ENCODE measurements at regions not wholly inside any gene's neighbourhood (a gene's known extent, or its start where the extent isn't known, plus 50 kb on each side); places are given as distances from the start of the nearest gene placed in this dataset.

DNA sequence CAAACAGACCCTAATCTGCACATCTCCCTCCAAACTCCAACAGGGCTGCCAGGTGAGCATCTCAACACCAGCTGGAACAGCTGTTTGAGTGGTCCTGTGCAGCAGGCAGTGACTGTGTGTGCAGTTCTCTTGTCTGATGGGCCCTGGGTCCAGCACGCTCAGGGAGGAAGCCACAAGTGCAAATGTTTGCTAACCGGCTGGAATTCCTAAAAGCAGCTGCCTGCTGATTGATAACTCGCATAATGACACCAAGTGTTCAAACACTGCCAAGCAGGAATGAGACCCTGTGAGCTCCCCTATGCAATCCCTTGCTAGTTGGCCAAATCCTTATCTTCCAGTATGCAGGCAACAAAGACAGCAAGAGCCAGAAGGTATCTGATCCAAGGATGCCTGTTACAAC is 650.6 kb downstream of the CBLN4 start:
- TF ChIP-seq, protein P1, sequence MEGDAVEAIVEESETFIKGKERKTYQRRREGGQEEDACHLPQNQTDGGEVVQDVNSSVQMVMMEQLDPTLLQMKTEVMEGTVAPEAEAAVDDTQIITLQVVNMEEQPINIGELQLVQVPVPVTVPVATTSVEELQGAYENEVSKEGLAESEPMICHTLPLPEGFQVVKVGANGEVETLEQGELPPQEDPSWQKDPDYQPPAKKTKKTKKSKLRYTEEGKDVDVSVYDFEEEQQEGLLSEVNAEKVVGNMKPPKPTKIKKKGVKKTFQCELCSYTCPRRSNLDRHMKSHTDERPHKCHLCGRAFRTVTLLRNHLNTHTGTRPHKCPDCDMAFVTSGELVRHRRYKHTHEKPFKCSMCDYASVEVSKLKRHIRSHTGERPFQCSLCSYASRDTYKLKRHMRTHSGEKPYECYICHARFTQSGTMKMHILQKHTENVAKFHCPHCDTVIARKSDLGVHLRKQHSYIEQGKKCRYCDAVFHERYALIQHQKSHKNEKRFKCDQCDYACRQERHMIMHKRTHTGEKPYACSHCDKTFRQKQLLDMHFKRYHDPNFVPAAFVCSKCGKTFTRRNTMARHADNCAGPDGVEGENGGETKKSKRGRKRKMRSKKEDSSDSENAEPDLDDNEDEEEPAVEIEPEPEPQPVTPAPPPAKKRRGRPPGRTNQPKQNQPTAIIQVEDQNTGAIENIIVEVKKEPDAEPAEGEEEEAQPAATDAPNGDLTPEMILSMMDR (conservative IDR thresholded peaks at IDR 0.05 in 1 of 2, IDR thresholded peaks at IDR 0.05 in 1 of 2; ENCODE audit: low read depth in 1 of 2, low read length in 2 of 2): no peak
- no peak for TF ChIP-seq EZH2 (IDR thresholded peaks at IDR 0.05; ENCODE audit: low read length, missing control alignments)
- DNase-seq (ENCODE audit: low read depth in 2 of 2): no peak
- H2AFZ ChIP-seq (ENCODE audit: low read length): no peak overlapping the region
- no peaks in the 10 kb centered on the region for H3K79me2 ChIP-seq (ENCODE audit: control insufficient read depth, insufficient read depth, low read length)
- H3K4me2 ChIP-seq (ENCODE audit: extremely low read depth, insufficient read depth, low read length): no peak overlapping the region
- H3K9me3 ChIP-seq (ENCODE audit: control insufficient read depth, insufficient read depth, low read depth, low read length): no peaks in the 10 kb centered on the region
- no peaks in the 10 kb centered on the region for H3K4me1 ChIP-seq (ENCODE audit: control insufficient read depth, extremely low read depth, insufficient read depth, low read length)
- H3K4me3 ChIP-seq (replicated peaks in 1 of 4; ENCODE audit: control extremely low read depth in 1 of 4, insufficient read depth in 1 of 4, low read depth in 3 of 4, low read length in 4 of 4): no peak overlapping the region
- H3K36me3 ChIP-seq (ENCODE audit: control insufficient read depth, insufficient read depth, low read length): no peaks in the 10 kb centered on the region
- no peaks in the 10 kb centered on the region for H3K27me3 ChIP-seq (ENCODE audit: control insufficient read depth, insufficient read depth, low read length)
- no peak overlapping the region for H3K9ac ChIP-seq (ENCODE audit: insufficient read depth, low read length)
- no peaks in the 10 kb centered on the region for H4K20me1 ChIP-seq (ENCODE audit: control insufficient read depth, extremely low read depth, insufficient read depth, low read length)
- no peak overlapping the region for H3K27ac ChIP-seq (ENCODE audit: insufficient read depth, low read length)

DNA sequence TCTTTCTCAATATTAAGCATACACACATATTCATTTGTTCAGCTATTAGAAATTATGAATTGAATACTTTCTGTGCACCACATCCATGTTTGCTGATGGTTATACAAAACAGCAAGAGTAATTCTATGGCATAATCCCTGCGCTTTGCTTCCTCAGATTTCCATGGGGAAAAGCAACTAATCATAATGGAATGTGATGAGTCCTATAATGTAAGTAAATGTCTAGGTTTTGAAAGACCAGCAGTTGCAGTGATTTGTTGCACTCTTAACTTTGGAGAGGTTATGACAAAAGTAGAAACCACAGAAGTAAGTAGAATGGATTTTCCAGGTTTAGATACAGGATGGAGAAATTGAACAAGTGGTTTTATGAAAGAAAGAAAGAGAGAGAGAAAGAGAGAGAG is 652.1 kb downstream of the CBLN4 start:
- Histone ChIP-seq H3K4me2 (ENCODE audit: extremely low read depth, insufficient read depth, low read length) (no peak overlapping the region), H3K79me2 (ENCODE audit: control insufficient read depth, insufficient read depth, low read length) (no peaks in the 10 kb centered on the region), H3K4me3 (replicated peaks in 1 of 4; ENCODE audit: control extremely low read depth in 1 of 4, insufficient read depth in 1 of 4, low read depth in 3 of 4, low read length in 4 of 4) (no peak overlapping the region), H3K27me3 (ENCODE audit: control insufficient read depth, insufficient read depth, low read length) (no peaks in the 10 kb centered on the region), H4K20me1 (ENCODE audit: control insufficient read depth, extremely low read depth, insufficient read depth, low read length) (no peaks in the 10 kb centered on the region), H3K27ac (ENCODE audit: insufficient read depth, low read length) (no peak overlapping the region), H3K4me1 (ENCODE audit: control insufficient read depth, extremely low read depth, insufficient read depth, low read length) (no peaks in the 10 kb centered on the region), H3K9ac (ENCODE audit: insufficient read depth, low read length) (no peak overlapping the region), H3K36me3 (ENCODE audit: control insufficient read depth, insufficient read depth, low read length) (no peaks in the 10 kb centered on the region), H2AFZ (ENCODE audit: low read length) (no peak overlapping the region), H3K9me3 (ENCODE audit: control insufficient read depth, insufficient read depth, low read depth, low read length) (no peaks in the 10 kb centered on the region)
- TF ChIP-seq EZH2 (IDR thresholded peaks at IDR 0.05; ENCODE audit: low read length, missing control alignments): no peak
- TF ChIP-seq, protein P1 (conservative IDR thresholded peaks at IDR 0.05 in 1 of 2, IDR thresholded peaks at IDR 0.05 in 1 of 2; ENCODE audit: low read depth in 1 of 2, low read length in 2 of 2): no peak
- no peak for DNase-seq (ENCODE audit: low read depth in 2 of 2)

DNA sequence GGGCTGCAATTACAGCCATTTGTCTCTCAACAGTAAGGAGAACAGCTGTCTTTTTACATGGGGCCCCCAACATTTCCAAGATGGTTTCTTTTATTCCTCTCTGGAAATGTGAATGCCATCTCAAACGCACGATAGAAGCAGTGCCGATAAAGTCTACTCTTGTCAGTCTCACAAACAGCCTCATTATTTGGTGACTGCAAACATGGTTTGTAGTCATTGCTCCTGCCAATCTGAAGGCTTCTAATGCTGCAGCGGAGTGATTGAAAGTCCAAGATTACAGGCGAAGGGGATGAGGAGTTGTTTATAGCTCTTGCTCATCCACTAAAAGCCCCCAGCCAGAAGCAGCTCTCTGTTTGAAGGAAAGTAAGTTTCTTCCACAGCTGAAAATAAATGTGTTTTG is 657.1 kb downstream of the CBLN4 start:
- no peak overlapping the region for H3K4me2 ChIP-seq (ENCODE audit: extremely low read depth, insufficient read depth, low read length)
- H4K20me1 ChIP-seq (ENCODE audit: control insufficient read depth, extremely low read depth, insufficient read depth, low read length): no peaks in the 10 kb centered on the region
- no peaks in the 10 kb centered on the region for H3K4me1 ChIP-seq (ENCODE audit: control insufficient read depth, extremely low read depth, insufficient read depth, low read length)
- H3K27me3 ChIP-seq (ENCODE audit: control insufficient read depth, insufficient read depth, low read length): no peaks in the 10 kb centered on the region
- no peak overlapping the region for H3K27ac ChIP-seq (ENCODE audit: insufficient read depth, low read length)
- no peak overlapping the region for H3K4me3 ChIP-seq (replicated peaks in 1 of 4; ENCODE audit: control extremely low read depth in 1 of 4, insufficient read depth in 1 of 4, low read depth in 3 of 4, low read length in 4 of 4)
- no peak for TF ChIP-seq EZH2 (IDR thresholded peaks at IDR 0.05; ENCODE audit: low read length, missing control alignments)
- TF ChIP-seq, protein P1 (conservative IDR thresholded peaks at IDR 0.05 in 1 of 2, IDR thresholded peaks at IDR 0.05 in 1 of 2; ENCODE audit: low read depth in 1 of 2, low read length in 2 of 2): no peak
- H3K79me2 ChIP-seq (ENCODE audit: control insufficient read depth, insufficient read depth, low read length): no peaks in the 10 kb centered on the region
- no peak overlapping the region for H2AFZ ChIP-seq (ENCODE audit: low read length)
- H3K36me3 ChIP-seq (ENCODE audit: control insufficient read depth, insufficient read depth, low read length): no peaks in the 10 kb centered on the region
- H3K9me3 ChIP-seq (ENCODE audit: control insufficient read depth, insufficient read depth, low read depth, low read length): no peaks in the 10 kb centered on the region
- H3K9ac ChIP-seq (ENCODE audit: insufficient read depth, low read length): no peak overlapping the region
- DNase-seq (ENCODE audit: low read depth in 2 of 2): no peak

All from fibroblast of lung (primary cell).